ENCODE measurements at regions not wholly inside any gene's neighbourhood (a gene's known extent, or its start where the extent isn't known, plus 50 kb on each side); places are given as distances from the start of the nearest gene placed in this dataset.

DNA sequence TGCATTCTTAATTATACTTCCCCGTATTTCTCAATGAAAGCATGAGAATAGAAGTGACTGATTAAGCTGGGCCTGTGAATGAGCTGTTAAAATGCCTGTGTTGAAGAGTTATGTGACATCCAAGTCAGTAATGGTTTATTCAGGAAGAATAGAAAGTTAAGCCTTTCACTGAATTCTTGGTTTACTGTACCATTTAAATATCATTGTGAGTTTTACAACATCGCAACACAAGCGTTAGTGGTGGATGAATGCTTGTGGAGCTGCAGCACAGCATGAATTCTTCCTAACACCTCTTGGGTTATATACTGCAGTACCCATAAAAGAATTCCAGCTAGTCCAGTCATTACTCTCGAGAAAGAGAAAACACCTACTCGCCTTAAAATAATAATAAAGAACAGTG is 257.8 kb downstream of the JRKL start:
- no peak overlapping the region for H3K4me3 ChIP-seq (ENCODE audit: low read depth, low read length)

GRCh38 chr11:96648991-96649390 is 259.2 kb downstream of the JRKL start:
- no peak overlapping the region for H3K4me3 ChIP-seq (ENCODE audit: low read depth, low read length)
- TF ChIP-seq, protein P1, sequence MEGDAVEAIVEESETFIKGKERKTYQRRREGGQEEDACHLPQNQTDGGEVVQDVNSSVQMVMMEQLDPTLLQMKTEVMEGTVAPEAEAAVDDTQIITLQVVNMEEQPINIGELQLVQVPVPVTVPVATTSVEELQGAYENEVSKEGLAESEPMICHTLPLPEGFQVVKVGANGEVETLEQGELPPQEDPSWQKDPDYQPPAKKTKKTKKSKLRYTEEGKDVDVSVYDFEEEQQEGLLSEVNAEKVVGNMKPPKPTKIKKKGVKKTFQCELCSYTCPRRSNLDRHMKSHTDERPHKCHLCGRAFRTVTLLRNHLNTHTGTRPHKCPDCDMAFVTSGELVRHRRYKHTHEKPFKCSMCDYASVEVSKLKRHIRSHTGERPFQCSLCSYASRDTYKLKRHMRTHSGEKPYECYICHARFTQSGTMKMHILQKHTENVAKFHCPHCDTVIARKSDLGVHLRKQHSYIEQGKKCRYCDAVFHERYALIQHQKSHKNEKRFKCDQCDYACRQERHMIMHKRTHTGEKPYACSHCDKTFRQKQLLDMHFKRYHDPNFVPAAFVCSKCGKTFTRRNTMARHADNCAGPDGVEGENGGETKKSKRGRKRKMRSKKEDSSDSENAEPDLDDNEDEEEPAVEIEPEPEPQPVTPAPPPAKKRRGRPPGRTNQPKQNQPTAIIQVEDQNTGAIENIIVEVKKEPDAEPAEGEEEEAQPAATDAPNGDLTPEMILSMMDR (conservative IDR thresholded peaks at IDR 0.05; ENCODE audit: low read depth, low read length) = no peak
- DNase-seq (ENCODE audit: low read depth) = no peak

More for the DNA sequence above, 257.8 kb downstream of the JRKL start:
- TF ChIP-seq, protein P1 (conservative IDR thresholded peaks at IDR 0.05; ENCODE audit: low read depth, low read length) = no peak
- no peak for DNase-seq (ENCODE audit: low read depth)

DNA sequence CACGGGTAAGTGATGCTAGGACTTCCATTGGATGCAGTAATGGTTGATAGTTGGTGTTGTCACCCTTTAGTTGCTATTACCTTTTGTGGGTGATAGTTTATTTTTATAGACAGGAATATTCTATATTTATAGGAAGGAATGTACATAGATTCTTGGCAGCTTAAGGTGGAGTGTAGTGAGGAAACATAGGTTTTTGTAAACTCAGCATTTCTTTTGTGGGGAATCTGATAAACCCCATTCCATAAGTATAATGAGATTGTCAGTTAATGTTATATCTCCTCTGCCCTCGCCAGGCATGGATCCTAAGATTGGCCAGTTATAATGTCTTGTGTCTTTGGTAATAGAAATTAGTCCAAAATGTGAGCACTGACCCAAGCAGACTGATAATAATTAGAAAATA is 262.7 kb downstream of the JRKL start:
- DNase-seq (ENCODE audit: low read depth) = no peak
- TF ChIP-seq, protein P1 (conservative IDR thresholded peaks at IDR 0.05; ENCODE audit: low read depth, low read length) = no peak
- H3K4me3 ChIP-seq (ENCODE audit: low read depth, low read length) = no peak overlapping the region

DNA sequence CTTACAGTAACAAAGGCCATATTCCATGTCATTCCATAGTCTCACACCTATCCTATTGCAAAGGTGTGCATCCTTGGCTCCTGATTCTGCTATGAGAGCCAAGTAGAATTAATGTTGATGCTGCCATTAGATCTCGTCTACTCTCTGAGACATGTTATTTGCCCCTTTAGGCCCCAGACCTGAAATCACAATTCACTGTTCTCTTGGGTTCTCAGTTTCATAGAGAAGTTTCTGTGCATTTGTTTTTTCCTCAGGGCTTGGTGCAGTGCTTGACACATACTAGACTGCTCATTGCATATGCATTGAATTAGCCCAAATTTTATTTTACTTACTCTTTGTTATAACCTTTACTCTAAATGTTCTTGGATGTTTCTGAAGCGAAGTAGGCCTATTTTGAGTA is 265.7 kb downstream of the JRKL start:
- DNase-seq (ENCODE audit: low read depth) = no peak
- TF ChIP-seq, protein P1 (conservative IDR thresholded peaks at IDR 0.05; ENCODE audit: low read depth, low read length) = no peak
- H3K4me3 ChIP-seq (ENCODE audit: low read depth, low read length) = no peak overlapping the region

GRCh38 chr11:96658436-96658835 is 268.6 kb downstream of the JRKL start:
- DNase-seq (ENCODE audit: low read depth) = no peak
- TF ChIP-seq, protein P1 (conservative IDR thresholded peaks at IDR 0.05; ENCODE audit: low read depth, low read length) = no peak
- no peak overlapping the region for H3K4me3 ChIP-seq (ENCODE audit: low read depth, low read length)

DNA sequence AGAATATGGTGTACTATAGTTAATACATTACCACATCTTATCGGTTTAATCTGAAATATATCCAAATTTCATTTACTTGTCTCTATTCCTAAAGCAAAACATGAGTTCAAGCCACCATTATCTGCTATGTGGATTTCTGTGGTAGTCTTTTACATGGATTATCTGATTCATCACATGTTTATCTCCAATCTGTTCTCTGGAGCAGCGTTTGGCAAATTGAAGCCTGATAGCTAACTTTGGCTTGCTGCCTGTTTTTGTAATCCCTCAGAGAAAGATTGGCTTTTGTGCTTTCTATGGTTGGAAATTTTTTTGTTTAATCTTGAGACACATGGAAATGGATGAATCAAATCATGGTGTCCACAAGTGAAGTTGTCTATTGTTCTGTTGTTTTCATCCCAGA is 274.3 kb downstream of the JRKL start:
- TF ChIP-seq, protein P1 (conservative IDR thresholded peaks at IDR 0.05; ENCODE audit: low read depth, low read length) = no peak
- DNase-seq (ENCODE audit: low read depth) = no peak
- no peak overlapping the region for H3K4me3 ChIP-seq (ENCODE audit: low read depth, low read length)

DNA sequence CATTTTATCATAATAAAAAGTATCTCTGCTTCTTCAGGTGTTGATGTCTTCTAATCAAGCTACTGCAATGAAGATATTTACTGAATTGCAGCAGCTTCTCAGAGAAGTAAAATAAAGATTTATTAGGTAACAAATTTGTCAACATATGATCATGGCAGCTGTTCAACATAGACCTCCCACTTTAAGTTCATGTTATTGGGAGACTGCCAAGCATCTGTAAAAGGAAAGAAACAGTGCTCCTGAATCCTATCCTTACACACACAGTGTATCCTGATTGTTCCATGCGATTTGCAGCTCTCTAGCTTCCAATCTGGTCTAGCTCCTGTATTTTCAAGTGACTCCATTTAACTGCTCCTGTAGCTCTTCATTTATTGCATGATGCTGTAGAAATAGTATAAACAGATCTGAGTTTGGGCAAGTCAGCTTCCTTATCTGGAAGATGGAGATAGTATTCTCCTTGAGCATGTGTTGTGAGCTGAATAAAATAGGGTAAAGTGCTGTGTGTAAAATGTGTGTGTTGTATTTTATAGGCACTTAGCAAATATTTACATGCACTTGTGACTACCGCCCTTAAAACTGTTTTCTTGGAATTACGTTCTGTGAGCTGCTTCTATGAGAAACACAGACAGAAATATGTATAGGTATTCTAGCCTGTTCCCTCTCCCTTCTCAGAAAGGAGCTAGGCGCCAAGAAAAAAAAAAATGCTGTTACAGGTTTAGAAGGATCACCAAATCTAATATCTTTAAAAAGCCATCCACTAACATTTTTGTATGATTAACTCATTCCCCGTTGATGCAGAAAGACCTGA is 290.6 kb downstream of the JRKL start:
- TF ChIP-seq, protein P1 (conservative IDR thresholded peaks at IDR 0.05; ENCODE audit: low read depth, low read length) = no peak
- DNase-seq (ENCODE audit: low read depth) = no peak
- H3K4me3 ChIP-seq (ENCODE audit: low read depth, low read length) = no peak overlapping the region
